ENCODE measurements at regions not wholly inside any gene's neighbourhood (a gene's known extent, or its start where the extent isn't known, plus 50 kb on each side); places are given as distances from the start of the nearest gene placed in this dataset.

GRCh38 chr3:177629276-177629675, 432.0 kb upstream of the TBL1XR1 start:
- H4K91ac ChIP-seq (replicated peaks; ENCODE audit: insufficient read length, low read length), result no peak overlapping the region
- H3K9me3 ChIP-seq (ENCODE audit: insufficient read depth in 2 of 2, low read depth in 1 of 2, low read length in 1 of 2), result 0 out of 4 replicates have a peak, but pooled peaks cover 0 to 3% of the 10 kb centered on the region in 2 experiments
- no peak overlapping the region for H2BK15ac ChIP-seq (ENCODE audit: low read length)
- H3K4ac ChIP-seq (replicated peaks; ENCODE audit: insufficient read length, low read depth, low read length), result no peak overlapping the region
- no peak overlapping the region for H2BK5ac ChIP-seq (ENCODE audit: low read depth, low read length)
- H3K4me1 ChIP-seq (replicated peaks in 1 of 4; ENCODE audit: control insufficient read depth in 3 of 4, insufficient read depth in 4 of 4, low read length in 3 of 4), result no peaks in the 10 kb centered on the region
- no peak overlapping the region for H4K5ac ChIP-seq (ENCODE audit: insufficient read length, low read depth, low read length)
- H3K18ac ChIP-seq (ENCODE audit: extremely low read depth, low read length), result no peak overlapping the region
- H3K9ac ChIP-seq (replicated peaks in 1 of 4; ENCODE audit: extremely low read depth in 1 of 4, low read depth in 3 of 4, low read length in 3 of 4), result no peak overlapping the region
- no peaks in the 10 kb centered on the region for H3K79me1 ChIP-seq (ENCODE audit: low read depth, low read length)
- no peak overlapping the region for H2BK20ac ChIP-seq (ENCODE audit: low read length)
- H2BK12ac ChIP-seq (ENCODE audit: low read depth, low read length), result no peak overlapping the region
- TF ChIP-seq RNF2 (IDR thresholded peaks at IDR 0.05; ENCODE audit: borderline replicate concordance, low read depth, low read length, missing control alignments, poor library complexity, severe bottlenecking) (no peak), SRF (IDR thresholded peaks at IDR 0.05; ENCODE audit: low read depth, low read length) (no peak), GABPA (IDR thresholded peaks at IDR 0.05; ENCODE audit: borderline replicate concordance, insufficient read depth, low read length) (no peak)
- no peak overlapping the region for H3K56ac ChIP-seq (replicated peaks; ENCODE audit: insufficient read length, low read depth, low read length)
- DNase-seq (ENCODE audit: low read depth in 1 of 2, low spot score in 2 of 2) (no peak), FAIRE-seq (no peak)
- H2AFZ ChIP-seq (ENCODE audit: low read length), result no peak overlapping the region
- H3K4me3 ChIP-seq (ENCODE audit: extremely low read depth in 1 of 4, insufficient read depth in 2 of 4, low read depth in 3 of 4, low read length in 4 of 4), result no peak overlapping the region
- no peak overlapping the region for H3K27ac ChIP-seq (ENCODE audit: low read depth, low read length)
- H2AK5ac ChIP-seq (ENCODE audit: low read depth, low read length), result no peak overlapping the region
- no peaks in the 10 kb centered on the region for H4K20me1 ChIP-seq (replicated peaks in 1 of 2; ENCODE audit: control insufficient read depth in 1 of 2, insufficient read depth in 2 of 2, low read length in 2 of 2)
- H3K36me3 ChIP-seq (ENCODE audit: control insufficient read depth in 2 of 4, insufficient read depth in 4 of 4, low read length in 3 of 4), result no peaks in the 10 kb centered on the region
- WGBS, 2 experiments (ENCODE audit: extremely low coverage in 1 of 2, insufficient coverage in 1 of 2, insufficient read length in 1 of 2, insufficient replicate concordance in 2 of 2, low coverage in 1 of 2, low lambda C conversion rate in 2 of 2, missing lambda C conversion rate in 1 of 2), result 87% methylated on average over 3 of the region's 3 CpGs; no CpG with 5 or more reads in 1 of the 2 experiments
- H2BK120ac ChIP-seq (replicated peaks; ENCODE audit: low read depth, low read length), result no peak overlapping the region
- POLR2A ChIA-PET (ENCODE audit: partially characterized antibody), result no interaction called here
- no peak overlapping the region for H3K14ac ChIP-seq (ENCODE audit: insufficient read length)
- no peak overlapping the region for H4K8ac ChIP-seq (ENCODE audit: extremely low read depth, insufficient read depth, low read length)
- H3K23me2 ChIP-seq (ENCODE audit: low read depth, low read length), result no peaks in the 10 kb centered on the region
- H3K4me2 ChIP-seq (ENCODE audit: insufficient read depth in 1 of 2, low read depth in 2 of 2, low read length in 2 of 2), result no peak overlapping the region
- H3K23ac ChIP-seq (ENCODE audit: insufficient read length), result no peak overlapping the region
- peaks cover 0 to 1% (median 0%) of the 10 kb centered on the region in 4 experiments; a peak in 1 of 7 replicates for H3K27me3 ChIP-seq (replicated peaks in 1 of 4; ENCODE audit: control insufficient read depth in 3 of 4, extremely low read depth in 1 of 4, insufficient read depth in 3 of 4, low read length in 3 of 4)
- CTCF ChIA-PET (ENCODE audit: partially characterized antibody), result no interaction called here
- H3K79me2 ChIP-seq (ENCODE audit: control insufficient read depth in 1 of 2, insufficient read depth in 2 of 2, low read length in 2 of 2), result no peaks in the 10 kb centered on the region
